Coronary artery (tissue), 2 donors: ENCODE measurements at regions not wholly inside any gene's neighbourhood (a gene's known extent, or its start where the extent isn't known, plus 50 kb on each side); places are given as distances from the start of the nearest gene placed in this dataset.

Experiments
- DNase-seq: peaks from one replicate; pipeline ENCODE4 v3.0.0-alpha.2; 2017; ENCODE audit warnings: low spot score
- H3K27ac ChIP-seq, 2 donors: fragments of 200-600 bp; sonication (generic); one replicate each; pipeline ENCODE4 v1.5.1; 2016 to 2019
- H3K4me3 ChIP-seq: fragments of 200-600 bp; sonication (generic); 2 replicates; pipeline ENCODE4 v1.5.1; 2016; ENCODE audit warnings: mild to moderate bottlenecking, moderate library complexity
- CTCF ChIP-seq: fragments of 200-600 bp; sonication (generic); IDR thresholded peaks from one replicate; pipeline ENCODE4 v1.5.1; 2019; ENCODE audit warnings: antibody characterized with exemption

DNA sequence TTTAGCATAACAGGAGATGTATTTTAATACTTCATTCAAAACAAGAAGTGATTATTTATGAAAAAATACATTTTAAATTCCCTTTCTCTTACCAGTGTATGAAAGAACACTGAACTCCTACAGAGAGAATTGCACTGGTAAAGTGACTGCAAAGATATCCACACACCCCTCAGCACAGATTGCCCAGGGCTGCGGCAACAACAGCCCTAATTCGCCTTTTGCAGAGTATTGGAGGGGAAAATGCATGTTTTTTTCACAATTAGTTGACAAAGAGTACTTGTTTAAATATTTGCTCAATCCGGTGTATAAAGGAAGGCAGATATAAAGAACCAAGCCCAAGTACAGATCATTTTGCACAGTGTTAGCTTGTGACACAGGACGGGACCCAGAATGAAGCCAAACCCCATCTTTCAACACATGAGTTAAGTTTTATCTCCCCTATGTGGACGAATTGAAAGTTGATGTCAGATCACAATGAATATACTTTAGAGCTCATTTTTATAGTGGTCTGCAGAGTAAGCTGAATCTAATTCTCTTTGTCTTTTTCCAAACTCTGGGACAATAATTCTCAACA, 551.4 kb upstream of the IGFBP7 start:
- Histone ChIP-seq H3K4me3 (no peak overlapping the region), H3K27ac (no peak overlapping the region)
- no peak for DNase-seq
- no peak for TF ChIP-seq CTCF

- no peak overlapping the region for H3K27ac ChIP-seq
- no peak for DNase-seq
- no peak overlapping the region for H3K4me3 ChIP-seq
- TF ChIP-seq CTCF, result no peak
These were observed 548.5 kb upstream of the IGFBP7 start for GRCh38 chr4:57658673-57659072.

- Histone ChIP-seq H3K27ac (no peak overlapping the region), H3K4me3 (no peak overlapping the region)
- no peak for TF ChIP-seq CTCF
- no peak for DNase-seq
These were observed 548.0 kb upstream of the IGFBP7 start for GRCh38 chr4:57658188-57658587.

DNA sequence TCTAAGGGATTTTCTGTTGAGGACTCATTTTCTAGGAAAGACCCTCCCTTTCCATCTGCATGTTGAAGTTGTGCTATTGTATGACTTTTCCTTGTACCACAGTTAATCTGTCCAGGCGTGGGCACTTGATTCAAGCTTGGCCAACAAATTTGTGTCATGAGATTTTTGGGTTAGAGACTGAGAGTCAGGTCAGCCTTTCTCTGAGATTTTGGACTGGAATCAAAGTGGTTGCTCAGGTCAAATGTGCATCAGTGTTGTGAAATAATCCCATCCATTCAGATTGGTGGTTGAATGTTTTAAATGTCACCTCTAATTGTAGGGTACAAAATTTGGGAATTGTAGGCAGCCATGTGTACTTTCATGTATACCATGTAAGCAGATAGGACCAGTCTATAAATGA, 545.2 kb upstream of the IGFBP7 start:
- no peak for DNase-seq
- Histone ChIP-seq H3K4me3 (no peak overlapping the region), H3K27ac (no peak overlapping the region)
- TF ChIP-seq CTCF, result no peak

- no peak for DNase-seq
- no peak for TF ChIP-seq CTCF
- H3K4me3 ChIP-seq, result no peak overlapping the region
- H3K27ac ChIP-seq, result no peak overlapping the region
These were observed 542.6 kb upstream of the IGFBP7 start for GRCh38 chr4:57652779-57653178.

DNA sequence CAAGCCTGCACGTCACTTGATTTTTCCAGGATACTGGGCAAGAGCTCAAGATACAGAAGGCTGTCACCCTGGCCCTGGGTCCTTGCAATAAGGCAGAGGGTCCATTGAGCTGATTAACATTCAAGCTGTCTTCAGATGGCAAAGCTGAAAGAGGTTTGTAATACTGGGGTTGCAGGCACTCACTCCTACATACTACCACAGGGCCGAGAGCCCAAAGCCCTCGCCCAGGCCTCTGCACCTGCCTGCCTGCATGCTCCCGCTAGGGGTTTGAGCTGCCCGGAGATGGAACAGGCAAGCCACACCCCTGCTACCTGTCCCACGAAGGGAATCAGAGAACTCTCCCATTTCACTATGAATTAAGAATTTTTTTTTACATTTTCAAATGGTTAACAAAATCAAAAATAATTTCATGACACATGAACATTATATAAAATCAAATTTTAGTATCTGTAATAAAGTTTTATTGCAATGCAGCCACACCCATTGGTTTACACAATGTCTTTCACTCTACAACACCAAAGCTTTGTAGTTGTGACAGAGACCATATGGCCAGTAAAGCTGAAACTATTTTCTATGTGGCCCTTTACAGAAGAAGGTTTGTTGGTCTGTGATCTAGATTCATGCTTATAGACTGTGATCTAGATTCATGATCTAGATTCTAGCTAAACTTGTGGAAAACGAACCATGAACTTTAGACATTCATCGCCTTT, 530.4 kb upstream of the IGFBP7 start:
- no peak for TF ChIP-seq CTCF
- DNase-seq, result no peak
- Histone ChIP-seq H3K4me3 (no peak overlapping the region), H3K27ac (no peak overlapping the region)
